Body of pancreas (tissue), 4 donors: ENCODE measurements at regions not wholly inside any gene's neighbourhood (a gene's known extent, or its start where the extent isn't known, plus 50 kb on each side); places are given as distances from the start of the nearest gene placed in this dataset.

ENCODE experiments used
- POLR2A ChIP-seq, 3 donors: fragments of 450-650 bp; IDR thresholded peaks; one replicate each; pipeline ENCODE4 v1.6.1; 2016; ENCODE audit warnings: antibody characterized with exemption in 3 of 3, mild to moderate bottlenecking in 2 of 3
- TF ChIP-seq, protein P1 (sequence below), 7 experiments: fragments of 450-650 bp in 4 of 7; fragments of 200-600 bp in 3 of 7; sonication (generic) in 3 of 7; IDR thresholded peaks; one replicate each; pipeline ENCODE4 v1.5.1; 2016 to 2019; ENCODE audit warnings: antibody characterized with exemption in 7 of 7

GRCh38 chr12:72133497-72134055 is 138.6 kb upstream of the TRHDE start:
- TF ChIP-seq, protein P1, sequence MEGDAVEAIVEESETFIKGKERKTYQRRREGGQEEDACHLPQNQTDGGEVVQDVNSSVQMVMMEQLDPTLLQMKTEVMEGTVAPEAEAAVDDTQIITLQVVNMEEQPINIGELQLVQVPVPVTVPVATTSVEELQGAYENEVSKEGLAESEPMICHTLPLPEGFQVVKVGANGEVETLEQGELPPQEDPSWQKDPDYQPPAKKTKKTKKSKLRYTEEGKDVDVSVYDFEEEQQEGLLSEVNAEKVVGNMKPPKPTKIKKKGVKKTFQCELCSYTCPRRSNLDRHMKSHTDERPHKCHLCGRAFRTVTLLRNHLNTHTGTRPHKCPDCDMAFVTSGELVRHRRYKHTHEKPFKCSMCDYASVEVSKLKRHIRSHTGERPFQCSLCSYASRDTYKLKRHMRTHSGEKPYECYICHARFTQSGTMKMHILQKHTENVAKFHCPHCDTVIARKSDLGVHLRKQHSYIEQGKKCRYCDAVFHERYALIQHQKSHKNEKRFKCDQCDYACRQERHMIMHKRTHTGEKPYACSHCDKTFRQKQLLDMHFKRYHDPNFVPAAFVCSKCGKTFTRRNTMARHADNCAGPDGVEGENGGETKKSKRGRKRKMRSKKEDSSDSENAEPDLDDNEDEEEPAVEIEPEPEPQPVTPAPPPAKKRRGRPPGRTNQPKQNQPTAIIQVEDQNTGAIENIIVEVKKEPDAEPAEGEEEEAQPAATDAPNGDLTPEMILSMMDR (IDR thresholded peaks at IDR 0.05) = no peak
- TF ChIP-seq POLR2A (IDR thresholded peaks at IDR 0.05) = no peak
